HepG2 (cell line): ENCODE measurements at regions not wholly inside any gene's neighbourhood (a gene's known extent, or its start where the extent isn't known, plus 50 kb on each side); places are given as distances from the start of the nearest gene placed in this dataset.

Experiments used
- ARID3A ChIP-seq: IDR thresholded peaks from 2 replicates; pipeline ENCODE4 v1.6.1; 2012; ENCODE audit warnings: low read depth, low read length, improper control_type of control experiment
- ARNTL ChIP-seq: sonication (generic); formaldehyde crosslinking; IDR thresholded peaks from 2 replicates; pipeline ENCODE4 v1.4.0; 2020; ENCODE audit warnings: mild to moderate bottlenecking, missing genetic modification reagents
- FOSL1 ChIP-seq: sonication (generic); formaldehyde crosslinking; IDR thresholded peaks from 2 replicates; pipeline ENCODE4 v1.9.0; 2021; ENCODE audit warnings: missing genetic modification reagents, borderline replicate concordance
- FOXP4 ChIP-seq: sonication (generic); formaldehyde crosslinking; IDR thresholded peaks from 2 replicates; pipeline ENCODE4 v1.4.0; 2020; ENCODE audit warnings: missing genetic modification reagents
- MBD4 ChIP-seq: IDR thresholded peaks from 2 replicates; pipeline ENCODE4 v1.6.1; 2012; ENCODE audit warnings: low read length, inconsistent platforms, borderline replicate concordance
- ZBTB10 ChIP-seq: sonication (generic); formaldehyde crosslinking; IDR thresholded peaks from 2 replicates; pipeline ENCODE4 v1.4.0; 2020; ENCODE audit warnings: missing genetic modification reagents, borderline replicate concordance
- ZNF274 ChIP-seq: sonication (generic); formaldehyde crosslinking; IDR thresholded peaks from 2 replicates; pipeline ENCODE4 v1.5.1; 2020; ENCODE audit warnings: mild to moderate bottlenecking, missing genetic modification reagents
- ZNF597 ChIP-seq: sonication (generic); formaldehyde crosslinking; IDR thresholded peaks from 2 replicates; pipeline ENCODE4 v1.5.0; 2020; ENCODE audit warnings: missing genetic modification reagents

GRCh38 chr13:31639443-31640163, 99.7 kb upstream of the RXFP2 start (continued):
- TF ChIP-seq ARID3A: no peak
- no peak for TF ChIP-seq ZNF274 (CRISPR knock-in tag)
- no peak for TF ChIP-seq FOSL1 (CRISPR knock-in tag)
- no peak for TF ChIP-seq FOXP4 (CRISPR knock-in tag)
- no peak for TF ChIP-seq ARNTL (CRISPR knock-in tag)
- no peak for TF ChIP-seq ZNF597 (CRISPR knock-in tag)
- TF ChIP-seq MBD4: no peak
- TF ChIP-seq ZBTB10 (CRISPR knock-in tag): no peak
